Body of pancreas (tissue), 4 donors: ENCODE measurements at regions not wholly inside any gene's neighbourhood (a gene's known extent, or its start where the extent isn't known, plus 50 kb on each side); places are given as distances from the start of the nearest gene placed in this dataset.
A peak's percentile ranks its signal among the peaks of the same experiment; 100 is the strongest.

ENCODE experiments used
- ATAC-seq: fragments of 150-250 bp; one replicate; pipeline ENCODE4 v1.9.1; 2016
- DNase-seq, 4 donors: peaks; one replicate each; pipeline ENCODE4 v3.0.0-alpha.2; 2019
- H3K27ac ChIP-seq, 4 donors: fragments of 200-600 bp; sonication (generic); 1 replicate in 3 of 4; 2 replicates in 1 of 4; pipeline versions ENCODE4 v1.5.1 to v1.6.1; 2016 to 2019; ENCODE audit warnings: mild to moderate bottlenecking in 1 of 4, mixed read lengths in 1 of 4, moderate library complexity in 1 of 4
- H3K27me3 ChIP-seq, 2 donors: fragments of 200-600 bp; sonication (generic); one replicate each; pipeline ENCODE4 v1.6.0; 2016; ENCODE audit warnings: mild to moderate bottlenecking in 1 of 2
- H3K36me3 ChIP-seq, 2 donors: fragments of 200-600 bp; sonication (generic); replicated peaks in 1 of 2; 2 replicates each; pipeline ENCODE4 v1.5.1; 2016; ENCODE audit warnings: low read depth in 2 of 2; ENCODE audit not compliant: insufficient read depth in 1 of 2
- H3K4me1 ChIP-seq: fragments of 200-600 bp; sonication (generic); one replicate; pipeline ENCODE4 v1.6.0; 2016
- H3K4me3 ChIP-seq, 2 donors: fragments of 200-600 bp; sonication (generic); 1 replicate in 1 of 2; 2 replicates in 1 of 2; pipeline ENCODE4 v1.5.1; 2016 to 2019
- H3K9me3 ChIP-seq, 3 donors: fragments of 200-600 bp; sonication (generic); 1 replicate in 2 of 3; 2 replicates in 1 of 3; pipeline ENCODE4 v1.5.1; 2016
- POLR2A ChIP-seq, 3 donors: fragments of 450-650 bp; IDR thresholded peaks; one replicate each; pipeline ENCODE4 v1.6.1; 2016; ENCODE audit warnings: antibody characterized with exemption in 3 of 3, mild to moderate bottlenecking in 2 of 3
- WGBS, 2 donors: methylation state at CpG; one replicate each; pipeline ENCODE4 v1.1.5; 2017; 5-methylcytosine and 5-hydroxymethylcytosine counted together
- intact Hi-C: fragments of 100-400 bp; cut with DNase I; formaldehyde crosslinking; loops from one replicate; pipeline ENCODE4 v1.15.1; 2023
- TF ChIP-seq, protein P1 (sequence below), 7 experiments: fragments of 450-650 bp in 4 of 7; fragments of 200-600 bp in 3 of 7; sonication (generic) in 3 of 7; IDR thresholded peaks; one replicate each; pipeline ENCODE4 v1.5.1; 2016 to 2019; ENCODE audit warnings: antibody characterized with exemption in 7 of 7

DNA sequence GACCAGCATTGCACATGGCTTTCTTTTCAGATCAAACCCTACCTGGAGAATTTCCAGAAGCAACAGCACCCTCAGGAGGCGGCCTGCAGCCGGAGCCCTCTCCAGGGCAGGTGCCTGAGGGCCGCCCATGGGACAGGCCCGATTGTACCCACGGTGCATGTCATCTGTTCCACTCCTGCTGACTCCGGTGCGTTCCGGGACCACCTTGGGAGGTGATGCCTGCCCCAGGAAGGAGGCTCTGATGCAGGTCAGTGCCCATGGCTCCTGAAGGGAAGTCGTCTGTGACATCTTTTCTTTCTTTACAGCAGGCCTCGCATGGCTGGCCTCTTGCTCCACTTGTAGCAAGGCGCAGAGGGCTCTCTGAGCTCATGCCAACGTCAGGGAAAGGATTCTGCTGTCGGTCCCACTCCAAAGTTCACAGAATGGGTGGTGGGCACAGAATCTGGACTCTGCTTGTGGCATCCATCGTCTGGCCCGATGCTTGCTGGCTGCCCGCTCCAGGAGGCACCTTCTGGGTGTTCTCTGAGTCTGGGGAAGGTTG lies 160.7 kb upstream of the RTL1 start:
- TF ChIP-seq POLR2A (IDR thresholded peaks at IDR 0.05): no peak
- TF ChIP-seq, protein P1, sequence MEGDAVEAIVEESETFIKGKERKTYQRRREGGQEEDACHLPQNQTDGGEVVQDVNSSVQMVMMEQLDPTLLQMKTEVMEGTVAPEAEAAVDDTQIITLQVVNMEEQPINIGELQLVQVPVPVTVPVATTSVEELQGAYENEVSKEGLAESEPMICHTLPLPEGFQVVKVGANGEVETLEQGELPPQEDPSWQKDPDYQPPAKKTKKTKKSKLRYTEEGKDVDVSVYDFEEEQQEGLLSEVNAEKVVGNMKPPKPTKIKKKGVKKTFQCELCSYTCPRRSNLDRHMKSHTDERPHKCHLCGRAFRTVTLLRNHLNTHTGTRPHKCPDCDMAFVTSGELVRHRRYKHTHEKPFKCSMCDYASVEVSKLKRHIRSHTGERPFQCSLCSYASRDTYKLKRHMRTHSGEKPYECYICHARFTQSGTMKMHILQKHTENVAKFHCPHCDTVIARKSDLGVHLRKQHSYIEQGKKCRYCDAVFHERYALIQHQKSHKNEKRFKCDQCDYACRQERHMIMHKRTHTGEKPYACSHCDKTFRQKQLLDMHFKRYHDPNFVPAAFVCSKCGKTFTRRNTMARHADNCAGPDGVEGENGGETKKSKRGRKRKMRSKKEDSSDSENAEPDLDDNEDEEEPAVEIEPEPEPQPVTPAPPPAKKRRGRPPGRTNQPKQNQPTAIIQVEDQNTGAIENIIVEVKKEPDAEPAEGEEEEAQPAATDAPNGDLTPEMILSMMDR (IDR thresholded peaks at IDR 0.05): no peak
- Histone ChIP-seq H3K4me3 (no peak overlapping the region), H3K36me3 (peaks cover 0 to 1% of the 10 kb centered on the region in 2 donors), H3K27ac (no peak overlapping the region), H3K9me3 (no peaks in the 10 kb centered on the region), H3K27me3 (no peaks in the 10 kb centered on the region), H3K4me1 (no peaks in the 10 kb centered on the region)
- DNase-seq (no peak), ATAC-seq (no peak)
- 78 to 85% methylated on average over 6 to 16 of the region's 16 CpGs for WGBS, 2 donors
- intact Hi-C loops: no loop called here

- no peak for ATAC-seq
- no peak for DNase-seq
- Histone ChIP-seq H3K4me3 (no peak overlapping the region), H3K27ac (no peak overlapping the region), H3K36me3 (peaks cover 0 to 1% of the 10 kb centered on the region in 2 donors), H3K4me1 (no peaks in the 10 kb centered on the region), H3K9me3 (no peaks in the 10 kb centered on the region), H3K27me3 (no peaks in the 10 kb centered on the region)
- WGBS, 2 donors: 90 to 94% methylated on average over 7 of the region's 7 CpGs
- TF ChIP-seq POLR2A (IDR thresholded peaks at IDR 0.05): no peak
- TF ChIP-seq, protein P1 (IDR thresholded peaks at IDR 0.05): no peak
- intact Hi-C loops: no loop called here
Measured at GRCh38 chr14:101064718-101065117, 161.2 kb upstream of the RTL1 start.

- 88 to 90% methylated on average over 27 of the region's 27 CpGs for WGBS, 2 donors
- DNase-seq (no peak), ATAC-seq (no peak)
- Histone ChIP-seq H3K4me3 (no peak overlapping the region), H3K9me3 (no peaks in the 10 kb centered on the region), H3K27me3 (no peaks in the 10 kb centered on the region), H3K27ac (no peak overlapping the region), H3K36me3 (peaks cover 0 to 1% of the 10 kb centered on the region in 2 donors), H3K4me1 (no peaks in the 10 kb centered on the region)
- intact Hi-C loops: no loop called here
- no peak for TF ChIP-seq POLR2A (IDR thresholded peaks at IDR 0.05)
- TF ChIP-seq, protein P1 (IDR thresholded peaks at IDR 0.05): no peak
Measured at GRCh38 chr14:101065246-101065645, 161.7 kb upstream of the RTL1 start.

DNA sequence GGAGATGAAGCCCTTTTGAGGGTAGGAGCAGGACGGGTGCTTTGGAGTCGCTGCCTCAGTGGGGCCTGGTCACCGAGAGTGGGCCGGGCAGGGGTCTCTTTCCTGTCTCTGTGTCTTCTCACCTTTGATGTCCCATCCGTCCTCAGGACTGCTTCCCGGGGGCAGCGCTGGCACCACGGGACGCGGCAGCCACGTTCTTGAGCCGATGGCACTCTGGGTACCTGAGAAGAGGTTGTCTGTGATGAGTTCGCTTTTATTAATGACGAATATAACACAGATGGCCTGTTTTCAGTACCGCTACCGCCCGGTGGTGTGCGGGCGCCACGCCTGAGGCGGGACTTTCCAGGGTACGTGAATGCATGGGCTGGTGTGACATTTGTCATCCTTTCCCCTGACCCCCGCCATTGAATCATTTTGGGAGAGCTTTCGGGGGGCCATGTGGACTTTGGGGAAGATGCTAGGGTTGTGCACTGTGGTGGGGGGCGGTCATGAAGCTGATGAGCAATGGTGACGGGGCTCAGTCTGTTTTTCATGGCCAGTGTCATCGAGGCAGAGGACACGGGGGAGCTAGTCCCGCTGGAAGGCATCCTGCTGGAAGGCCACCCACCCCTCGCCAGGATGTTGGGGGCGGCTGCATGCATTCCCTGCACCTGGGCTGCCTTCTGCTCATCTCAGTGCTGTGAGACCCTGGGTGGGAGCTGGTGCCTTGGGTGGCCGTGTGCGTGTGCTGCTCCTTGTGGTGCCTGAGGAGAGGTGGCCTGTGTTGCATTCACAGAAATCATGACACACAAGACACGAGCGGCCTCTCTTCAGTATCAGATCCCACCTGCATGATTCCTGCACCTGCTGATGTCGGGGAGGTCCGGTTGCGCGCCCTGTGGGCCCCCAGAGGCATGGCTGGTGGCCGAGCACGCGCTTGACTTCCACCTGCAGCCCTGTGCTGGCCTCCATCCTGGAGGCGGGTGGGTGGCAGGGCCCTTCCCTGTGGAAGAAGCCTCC lies 162.5 kb upstream of the RTL1 start:
- Histone ChIP-seq H3K4me1 (no peaks in the 10 kb centered on the region), H3K27me3 (no peaks in the 10 kb centered on the region), H3K4me3 (no peak overlapping the region), H3K9me3 (no peaks in the 10 kb centered on the region), H3K27ac (no peak overlapping the region), H3K36me3 (peaks cover 0 to 1% of the 10 kb centered on the region in 2 donors)
- DNase-seq (peak in 1 of 4 donors; percentile 6), ATAC-seq (no peak)
- WGBS, 2 donors: 86 to 87% methylated on average over 36 to 43 of the region's 43 CpGs
- TF ChIP-seq, protein P1 (IDR thresholded peaks at IDR 0.05): no peak
- TF ChIP-seq POLR2A (IDR thresholded peaks at IDR 0.05): no peak
- intact Hi-C loops: no loop called here
